CD14-positive monocyte (primary cell): ENCODE measurements at regions not wholly inside any gene's neighbourhood (a gene's known extent, or its start where the extent isn't known, plus 50 kb on each side); places are given as distances from the start of the nearest gene placed in this dataset.

ENCODE experiments used
- DNase-seq, 3 donors: peaks; one replicate each; pipeline ENCODE4 v3.0.0-alpha.2; 2011 to 2022
- H2AFZ ChIP-seq: 2 replicates; pipeline ENCODE4 v1.6.0; 2012; ENCODE audit warnings: mild to moderate bottlenecking, low read depth, low read length, inconsistent platforms; ENCODE audit not compliant: insufficient read depth, poor library complexity, severe bottlenecking
- H3K27ac ChIP-seq, 2 donors: 1 replicate in 1 of 2; 2 replicates in 1 of 2; pipeline ENCODE4 v1.5.1; 2012 to 2013; ENCODE audit warnings: low read length in 2 of 2, control low read depth in 1 of 2, inconsistent platforms in 1 of 2, low read depth in 1 of 2, mild to moderate bottlenecking in 1 of 2
- H3K27me3 ChIP-seq, 2 donors: one replicate each; pipeline versions ENCODE4 v1.6.0 to v1.6.1; 2011 to 2013; ENCODE audit warnings: low read length in 2 of 2; ENCODE audit not compliant: control insufficient read depth in 2 of 2, insufficient read depth in 2 of 2
- H3K36me3 ChIP-seq, 2 donors: replicated peaks in 1 of 2; 1 replicate in 1 of 2; 2 replicates in 1 of 2; pipeline versions ENCODE4 v1.5.1 to v1.6.1; 2012 to 2013; ENCODE audit warnings: low read length in 2 of 2, control low read depth in 1 of 2, inconsistent platforms in 1 of 2, mild to moderate bottlenecking in 1 of 2; ENCODE audit not compliant: insufficient read depth in 2 of 2, control insufficient read depth in 1 of 2
- H3K4me1 ChIP-seq, 2 donors: 1 replicate in 1 of 2; 2 replicates in 1 of 2; pipeline versions ENCODE4 v1.5.1 to v1.6.1; 2012 to 2013; ENCODE audit warnings: low read length in 2 of 2, control low read depth in 1 of 2, inconsistent platforms in 1 of 2, mild to moderate bottlenecking in 1 of 2, moderate library complexity in 1 of 2; ENCODE audit not compliant: insufficient read depth in 2 of 2, control insufficient read depth in 1 of 2
- H3K4me2 ChIP-seq: replicated peaks from 2 replicates; pipeline ENCODE3; 2012; ENCODE audit warnings: low read length, moderate library complexity, mild to moderate bottlenecking; ENCODE audit not compliant: poor library complexity, severe bottlenecking; ENCODE audit errors: extremely low read depth
- H3K4me3 ChIP-seq, 3 experiments: fragments of 200-600 bp in 1 of 3; sonication (generic) in 1 of 3; replicated peaks in 1 of 3; 1 replicate in 2 of 3; 2 replicates in 1 of 3; pipeline ENCODE4 v1.5.1; 2011 to 2013; ENCODE audit warnings: low read length in 3 of 3, mild to moderate bottlenecking in 3 of 3, control low read depth in 2 of 3, low read depth in 2 of 3, inconsistent platforms in 1 of 3, moderate library complexity in 1 of 3
- H3K79me2 ChIP-seq: 2 replicates; pipeline ENCODE4 v1.6.0; 2012; ENCODE audit warnings: mild to moderate bottlenecking, control low read depth, inconsistent platforms, low read length, moderate library complexity; ENCODE audit not compliant: insufficient read depth
- H3K9ac ChIP-seq: 2 replicates; pipeline ENCODE4 v1.6.0; 2017; ENCODE audit warnings: low read length, mild to moderate bottlenecking; ENCODE audit not compliant: insufficient read depth, poor library complexity, severe bottlenecking
- H3K9me3 ChIP-seq, 2 donors: replicated peaks in 1 of 2; 1 replicate in 1 of 2; 2 replicates in 1 of 2; pipeline versions ENCODE4 v1.5.1 to v1.6.1; 2012 to 2013; ENCODE audit warnings: low read length in 2 of 2, control low read depth in 1 of 2; ENCODE audit not compliant: control insufficient read depth in 1 of 2, insufficient read depth in 1 of 2
- H4K20me1 ChIP-seq: 2 replicates; pipeline ENCODE4 v1.6.0; 2012; ENCODE audit warnings: mild to moderate bottlenecking, low read length, control low read depth, moderate library complexity; ENCODE audit not compliant: insufficient read depth
- H3K27ac Mint-ChIP-seq, 7 donors: one replicate each; pipeline ENCODE4 v1.8.0; 2020; ENCODE audit warnings: mild to moderate bottlenecking in 7 of 7, mixed read lengths in 7 of 7, moderate library complexity in 6 of 7, inconsistent platforms in 2 of 7
- H3K27me3 Mint-ChIP-seq, 3 donors: one replicate each; pipeline ENCODE4 v1.8.0; 2021 to 2022; ENCODE audit warnings: low read depth in 3 of 3, mild to moderate bottlenecking in 3 of 3, mixed read lengths in 3 of 3, moderate library complexity in 3 of 3, inconsistent platforms in 1 of 3
- H3K36me3 Mint-ChIP-seq, 2 donors: one replicate each; pipeline ENCODE4 v1.8.0; 2020; ENCODE audit warnings: mixed read lengths in 2 of 2, inconsistent platforms in 1 of 2, mild to moderate bottlenecking in 1 of 2
- H3K4me1 Mint-ChIP-seq: one replicate; pipeline ENCODE4 v1.8.0; 2020; ENCODE audit warnings: mild to moderate bottlenecking, mixed read lengths
- H3K4me3 Mint-ChIP-seq, 2 donors: one replicate each; pipeline ENCODE4 v1.8.0; 2020; ENCODE audit warnings: mild to moderate bottlenecking in 2 of 2, mixed read lengths in 2 of 2, moderate library complexity in 1 of 2
- H3K9me3 Mint-ChIP-seq, 7 donors: one replicate each; pipeline ENCODE4 v1.8.0; 2020 to 2022; ENCODE audit warnings: mixed read lengths in 7 of 7, mild to moderate bottlenecking in 6 of 7, moderate library complexity in 6 of 7, inconsistent platforms in 2 of 7
- WGBS: methylation state at CpG from one replicate; pipeline ENCODE4 v1.1.5; 2013; ENCODE audit warnings: missing lambda C conversion rate; ENCODE audit not compliant: insufficient coverage; 5-methylcytosine and 5-hydroxymethylcytosine counted together
- intact Hi-C, 2 donors: fragments of 100-400 bp; cut with micrococcal nuclease; formaldehyde crosslinking; loops; one replicate each; pipeline versions ENCODE4 v1.15.0 to v1.15.1; 2023
- TF ChIP-seq, protein P1 (sequence below): fragments of 200-600 bp; IDR thresholded peaks from one replicate; pipeline ENCODE4 v1.8.0; 2022; ENCODE audit warnings: antibody characterized with exemption, mild to moderate bottlenecking

DNA sequence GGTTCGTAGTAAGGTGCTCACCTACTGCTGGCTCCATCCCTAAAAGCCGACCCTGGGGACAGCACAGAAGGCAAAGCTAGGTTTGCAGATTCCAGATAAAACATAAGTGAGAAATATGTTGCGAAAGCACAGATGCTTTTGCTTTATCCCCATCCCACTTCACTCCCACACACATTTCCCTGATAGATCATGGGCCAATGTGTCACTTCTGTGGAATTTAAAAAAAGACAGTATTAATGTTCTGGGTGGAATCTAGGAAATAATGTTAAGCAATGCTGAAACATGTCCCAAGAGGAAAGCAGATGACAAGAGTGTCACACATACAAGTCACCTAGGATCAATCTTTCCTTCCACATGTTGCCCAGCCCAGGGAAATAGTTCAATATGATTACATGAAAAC is 661.0 kb upstream of the MIR17HG start:
- Mint-ChIP-seq H3K4me3 (no peak overlapping the region), H3K9me3 (peaks cover 0 to 5% (median 0%) of the 10 kb centered on the region in 7 donors), H3K36me3 (no peaks in the 10 kb centered on the region), H3K27me3 (peaks cover 0 to 3% (median 0%) of the 10 kb centered on the region in 3 donors), H3K27ac (no peak overlapping the region), H3K4me1 (no peaks in the 10 kb centered on the region)
- no peaks in the 10 kb centered on the region for H3K27me3 ChIP-seq
- TF ChIP-seq, protein P1, sequence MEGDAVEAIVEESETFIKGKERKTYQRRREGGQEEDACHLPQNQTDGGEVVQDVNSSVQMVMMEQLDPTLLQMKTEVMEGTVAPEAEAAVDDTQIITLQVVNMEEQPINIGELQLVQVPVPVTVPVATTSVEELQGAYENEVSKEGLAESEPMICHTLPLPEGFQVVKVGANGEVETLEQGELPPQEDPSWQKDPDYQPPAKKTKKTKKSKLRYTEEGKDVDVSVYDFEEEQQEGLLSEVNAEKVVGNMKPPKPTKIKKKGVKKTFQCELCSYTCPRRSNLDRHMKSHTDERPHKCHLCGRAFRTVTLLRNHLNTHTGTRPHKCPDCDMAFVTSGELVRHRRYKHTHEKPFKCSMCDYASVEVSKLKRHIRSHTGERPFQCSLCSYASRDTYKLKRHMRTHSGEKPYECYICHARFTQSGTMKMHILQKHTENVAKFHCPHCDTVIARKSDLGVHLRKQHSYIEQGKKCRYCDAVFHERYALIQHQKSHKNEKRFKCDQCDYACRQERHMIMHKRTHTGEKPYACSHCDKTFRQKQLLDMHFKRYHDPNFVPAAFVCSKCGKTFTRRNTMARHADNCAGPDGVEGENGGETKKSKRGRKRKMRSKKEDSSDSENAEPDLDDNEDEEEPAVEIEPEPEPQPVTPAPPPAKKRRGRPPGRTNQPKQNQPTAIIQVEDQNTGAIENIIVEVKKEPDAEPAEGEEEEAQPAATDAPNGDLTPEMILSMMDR = no peak
- DNase-seq = no peak
- no peaks in the 10 kb centered on the region for H3K79me2 ChIP-seq
- no peaks in the 10 kb centered on the region for H3K4me1 ChIP-seq
- intact Hi-C loops = no loop called here
- no peaks in the 10 kb centered on the region for H3K36me3 ChIP-seq
- no peak overlapping the region for H3K27ac ChIP-seq
- H2AFZ ChIP-seq = no peak overlapping the region
- H3K4me3 ChIP-seq = no peak overlapping the region
- H3K4me2 ChIP-seq = no peak overlapping the region
- no peaks in the 10 kb centered on the region for H3K9me3 ChIP-seq
- no CpG with 5 or more reads among the region's 3 CpGs for WGBS
- H3K9ac ChIP-seq = no peak overlapping the region
- H4K20me1 ChIP-seq = no peaks in the 10 kb centered on the region

DNA sequence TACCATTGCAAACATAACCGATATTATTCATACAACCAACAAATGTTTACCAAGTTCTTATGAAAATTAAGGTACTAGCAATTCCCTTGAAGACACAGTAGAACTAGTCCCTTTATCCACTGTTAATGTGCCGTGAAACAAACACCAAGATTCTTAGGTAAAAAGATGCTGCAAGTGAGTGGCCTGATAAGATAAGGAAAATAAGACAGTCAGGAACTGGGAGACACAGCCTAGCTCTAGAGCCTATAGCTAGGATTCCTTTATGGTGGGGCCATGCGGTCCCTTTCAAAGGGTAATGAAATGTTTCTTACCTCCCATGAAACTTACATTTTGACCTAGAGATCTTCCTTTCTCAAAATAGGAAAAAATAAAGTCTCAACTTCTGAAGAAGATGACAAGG is 658.4 kb upstream of the MIR17HG start:
- intact Hi-C loops = no loop called here
- no CpG with 5 or more reads among the region's 3 CpGs for WGBS

More for the DNA sequence above, 658.4 kb upstream of the MIR17HG start:
- Histone ChIP-seq H3K4me2 (no peak overlapping the region), H3K27ac (no peak overlapping the region), H3K9me3 (no peaks in the 10 kb centered on the region), H3K79me2 (no peaks in the 10 kb centered on the region), H4K20me1 (no peaks in the 10 kb centered on the region), H3K27me3 (no peaks in the 10 kb centered on the region), H3K36me3 (no peaks in the 10 kb centered on the region), H3K4me1 (no peaks in the 10 kb centered on the region), H2AFZ (no peak overlapping the region), H3K4me3 (no peak overlapping the region), H3K9ac (no peak overlapping the region)
- H3K4me1 Mint-ChIP-seq = no peaks in the 10 kb centered on the region
- no peak overlapping the region for H3K4me3 Mint-ChIP-seq
- no peaks in the 10 kb centered on the region for H3K36me3 Mint-ChIP-seq
- peaks cover 0 to 3% (median 2%) of the 10 kb centered on the region in 7 donors for H3K9me3 Mint-ChIP-seq
- TF ChIP-seq, protein P1 = no peak
- H3K27ac Mint-ChIP-seq = no peak overlapping the region
- peaks cover 0 to 3% (median 0%) of the 10 kb centered on the region in 3 donors for H3K27me3 Mint-ChIP-seq
- DNase-seq = no peak
